HG03439 (cell line): ENCODE measurements at regions not wholly inside any gene's neighbourhood (a gene's known extent, or its start where the extent isn't known, plus 50 kb on each side); places are given as distances from the start of the nearest gene placed in this dataset.

Experiments
- ATAC-seq: cut with Tn5 transposase; IDR thresholded peaks from one replicate; pipeline ENCODE4 v1.9.1; 2021; ENCODE audit warnings: mild to moderate bottlenecking, moderate library complexity; ENCODE audit not compliant: unreplicated experiment

DNA sequence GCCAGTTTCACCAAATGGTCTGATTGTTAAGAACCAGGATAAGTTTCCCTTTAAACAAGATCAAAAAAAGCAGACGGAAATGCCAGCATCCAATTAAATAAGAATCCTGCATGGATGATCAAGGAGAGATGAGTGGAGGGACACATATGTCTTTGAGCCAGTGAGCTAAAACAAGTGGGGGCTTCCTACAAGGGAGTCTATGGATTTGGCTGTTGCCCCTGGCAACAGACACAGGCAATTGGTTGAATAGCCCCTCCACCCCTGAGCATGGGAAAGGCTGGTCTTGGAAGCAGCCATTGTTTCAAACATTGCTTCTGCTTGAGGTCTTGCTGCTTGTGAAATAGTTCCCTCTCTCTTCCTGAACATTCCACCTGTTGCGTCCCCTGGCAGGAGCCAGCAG is 374.7 kb upstream of the ERCC4 start:
- ATAC-seq: no peak

- ATAC-seq: no peak
Observed at GRCh38 chr16:13550254-13550653, 369.7 kb upstream of the ERCC4 start.

DNA sequence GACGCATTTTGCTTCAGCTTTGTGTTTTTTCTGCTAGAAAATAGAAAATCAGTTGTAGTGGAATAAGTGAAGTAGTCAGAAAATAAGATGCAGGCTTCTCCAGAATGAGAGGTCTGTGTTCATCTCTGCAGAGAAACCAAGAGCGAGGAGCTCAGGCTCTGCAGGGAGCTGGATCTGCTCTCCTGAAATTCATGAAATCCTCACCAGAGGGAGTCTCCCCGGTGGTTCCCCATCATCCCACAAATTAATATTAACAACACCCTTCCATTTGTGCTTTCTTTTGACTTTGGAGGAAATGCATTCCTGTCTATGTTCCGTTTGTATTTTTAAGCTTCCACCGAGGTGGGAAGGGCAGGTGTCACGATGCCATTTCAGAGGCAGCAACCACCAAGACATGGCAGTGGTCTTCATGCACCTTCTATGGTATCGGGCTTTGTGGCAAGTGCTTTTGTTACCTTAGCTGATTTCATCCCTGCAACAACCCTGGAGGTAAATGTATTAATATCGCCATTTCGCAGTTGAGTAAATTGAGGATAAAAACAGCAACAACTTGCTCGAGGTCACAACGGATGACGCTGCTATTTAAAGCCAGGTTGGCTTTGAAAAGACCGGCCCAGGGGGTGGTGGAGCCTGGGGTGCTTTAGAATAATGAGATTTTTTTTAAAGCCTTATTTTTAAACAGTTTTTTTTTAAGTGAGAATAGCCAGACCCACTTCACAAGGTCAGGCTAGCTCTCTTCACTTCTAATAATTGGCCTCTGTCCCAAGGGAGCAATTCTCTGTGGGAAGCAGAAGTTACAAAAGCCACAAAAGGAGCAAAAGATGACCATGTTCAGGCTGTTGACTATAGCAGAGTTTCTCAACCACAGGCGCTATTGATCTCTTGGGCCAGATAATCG is 367.6 kb upstream of the ERCC4 start:
- no peak for ATAC-seq

GRCh38 chr16:13552960-13553257 is 367.0 kb upstream of the ERCC4 start:
- no peak for ATAC-seq

DNA sequence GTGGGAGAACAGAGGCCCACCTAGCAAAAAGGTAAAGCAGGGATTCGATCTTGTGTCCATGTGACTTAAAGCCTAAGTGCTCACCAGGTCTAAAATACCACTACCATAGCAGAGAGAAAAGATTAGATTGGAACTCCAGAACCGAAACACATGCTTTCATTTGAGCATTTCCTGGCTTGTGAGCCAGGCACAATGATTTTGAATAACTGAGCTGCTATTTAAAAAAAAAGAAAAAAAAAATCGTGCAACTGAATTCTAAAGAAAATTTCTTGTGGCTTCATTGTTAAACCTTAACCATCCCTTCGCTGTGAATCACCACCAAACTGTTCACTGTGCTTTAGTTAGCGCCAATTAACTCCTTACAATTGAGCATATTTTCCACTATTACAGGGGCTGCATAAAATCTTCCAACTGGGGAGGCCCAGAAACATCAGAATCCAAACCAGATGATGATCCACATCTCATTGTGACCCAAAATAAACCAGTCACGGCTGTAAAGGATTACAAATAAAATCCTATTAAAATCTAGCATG is 366.4 kb upstream of the ERCC4 start:
- no peak for ATAC-seq

DNA sequence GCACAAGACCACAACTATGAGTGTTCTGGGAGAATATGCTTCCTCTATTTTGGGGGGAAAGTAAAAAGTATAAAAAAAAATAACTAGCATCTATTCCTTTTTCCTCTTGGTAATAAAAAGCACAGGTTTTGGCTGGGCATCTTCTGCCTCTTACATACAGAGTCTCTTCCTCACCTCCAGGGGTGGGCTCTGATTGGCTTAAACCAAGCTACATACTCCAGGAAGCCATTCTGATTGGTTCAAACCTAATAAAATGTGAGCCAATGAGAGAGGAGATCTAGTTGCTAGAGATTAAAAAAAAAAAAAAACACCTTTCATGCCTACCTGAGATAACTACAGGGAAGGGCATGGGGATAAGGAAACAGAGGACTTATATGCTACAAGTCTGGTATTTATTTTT is 365.9 kb upstream of the ERCC4 start:
- no peak for ATAC-seq

DNA sequence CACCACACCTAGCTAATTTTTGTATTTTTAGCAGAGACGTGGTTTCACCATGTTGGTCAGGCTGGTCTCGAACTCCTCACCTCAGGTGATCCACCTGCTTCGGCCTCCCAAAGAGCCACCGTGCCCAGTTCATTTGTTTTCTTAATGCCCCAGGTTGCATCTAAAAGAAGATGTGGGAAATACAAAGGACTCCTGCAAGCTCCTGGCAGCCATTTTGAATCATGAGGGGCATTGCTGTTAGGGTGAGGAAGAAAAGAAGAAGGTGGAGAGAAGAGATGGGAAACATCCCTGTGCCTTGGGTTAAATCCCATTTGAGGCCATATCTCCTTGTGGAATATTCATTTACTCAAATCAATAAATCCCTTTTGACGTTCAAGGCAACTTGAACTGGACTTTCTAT is 365.3 kb upstream of the ERCC4 start:
- no peak for ATAC-seq

DNA sequence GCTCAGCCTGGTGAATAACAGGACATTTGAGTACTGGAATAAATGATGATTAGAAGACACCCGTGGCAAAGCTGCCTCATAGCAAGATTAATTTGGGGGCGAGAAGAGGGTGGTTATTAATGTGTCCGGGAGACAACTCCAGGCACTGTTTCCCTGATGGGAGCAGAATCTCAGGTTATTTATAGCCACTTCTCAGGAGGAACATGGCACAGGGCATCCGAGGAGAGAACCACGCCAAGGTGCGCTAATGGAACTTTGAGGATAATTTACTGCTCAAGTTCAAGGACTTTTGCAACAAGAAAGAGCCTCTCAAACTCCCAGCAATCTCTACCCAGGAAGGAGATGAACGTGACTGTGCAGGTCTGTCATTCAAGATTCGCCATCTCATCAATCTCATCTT is 362.5 kb upstream of the ERCC4 start:
- ATAC-seq: no peak

GRCh38 chr16:13558752-13559151 is 361.2 kb upstream of the ERCC4 start:
- no peak for ATAC-seq

DNA sequence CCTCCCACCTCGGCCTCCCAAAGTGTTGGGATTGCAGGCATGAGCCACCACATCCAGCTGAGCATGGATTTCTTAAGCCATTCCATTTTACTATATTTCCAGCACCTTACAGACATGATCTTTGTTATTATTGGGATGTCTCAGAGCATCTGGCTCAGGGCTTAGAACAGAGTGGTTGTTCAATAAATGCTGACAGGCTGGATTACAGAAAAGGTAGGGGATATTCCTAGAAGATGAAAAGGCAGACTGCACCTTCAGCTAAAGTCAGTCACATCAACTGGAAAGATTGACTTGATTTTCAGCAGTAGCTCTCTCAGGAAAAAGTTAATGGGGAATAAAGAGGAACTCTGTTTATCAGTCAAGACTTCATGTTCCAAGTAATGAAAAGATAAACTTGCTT is 360.3 kb upstream of the ERCC4 start:
- ATAC-seq: no peak

DNA sequence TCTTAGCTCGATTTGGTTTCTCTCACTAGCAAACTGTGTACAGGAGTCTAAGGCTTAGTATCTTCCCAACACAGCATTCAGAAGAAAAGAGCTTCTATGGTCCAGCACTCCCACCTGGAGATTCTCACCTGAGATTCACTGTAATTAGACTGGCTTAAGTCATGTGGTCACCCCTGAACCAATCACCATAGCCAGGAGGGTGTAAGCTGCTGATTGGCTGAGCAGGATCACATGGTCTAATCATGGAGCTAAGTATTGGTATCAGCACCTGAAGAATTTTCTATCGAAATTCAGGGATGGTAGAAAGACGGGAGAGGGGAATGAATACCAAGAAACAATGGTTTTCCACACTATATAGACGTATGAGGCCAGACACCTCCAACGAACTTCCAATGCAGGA is 359.8 kb upstream of the ERCC4 start:
- no peak for ATAC-seq

- no peak for ATAC-seq
Observed at GRCh38 chr16:13561291-13562070, 358.5 kb upstream of the ERCC4 start.

GRCh38 chr16:13568803-13569202 is 351.2 kb upstream of the ERCC4 start:
- ATAC-seq: no peak

DNA sequence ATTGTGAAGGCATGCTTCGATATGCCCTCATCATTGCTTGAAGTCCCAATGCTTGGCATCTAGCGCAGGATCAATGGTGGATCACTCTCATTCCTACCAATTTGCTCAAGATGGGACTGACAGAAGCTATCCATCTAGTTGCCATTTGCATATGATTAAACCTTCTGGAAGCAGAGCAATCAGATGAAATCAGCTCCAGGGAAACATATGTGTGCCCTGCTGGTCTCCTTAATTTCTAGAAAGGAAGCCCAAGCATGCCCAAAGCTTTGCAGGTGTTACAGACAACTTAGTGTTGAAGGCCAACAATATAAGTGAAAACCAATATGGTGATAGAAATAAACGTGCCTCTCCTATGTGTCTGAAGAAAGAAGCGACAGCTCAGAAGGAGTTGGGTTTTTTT is 350.0 kb upstream of the ERCC4 start:
- no peak for ATAC-seq

GRCh38 chr16:13571036-13571435 is 348.9 kb upstream of the ERCC4 start:
- ATAC-seq: no peak

DNA sequence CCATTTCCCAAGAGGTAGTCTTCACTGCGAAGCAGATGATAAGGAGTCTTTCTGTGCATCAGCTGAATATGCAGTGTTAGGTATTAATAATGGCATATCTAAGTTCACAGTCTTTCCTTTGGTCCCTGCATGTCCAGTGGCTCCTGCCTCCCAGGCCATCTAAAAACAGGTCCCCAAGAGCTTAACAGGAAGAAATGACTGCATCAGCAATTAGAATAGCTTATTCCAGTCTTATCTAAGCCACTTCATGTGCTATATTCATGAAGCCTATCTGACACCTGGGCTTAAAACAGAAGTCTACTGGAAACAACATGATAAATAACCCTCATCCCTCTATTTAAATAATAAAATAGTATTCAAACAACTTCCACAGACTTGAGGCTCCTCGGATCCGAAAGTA is 346.1 kb upstream of the ERCC4 start:
- no peak for ATAC-seq

- ATAC-seq: no peak
Observed at GRCh38 chr16:13586051-13586450, 333.9 kb upstream of the ERCC4 start.

DNA sequence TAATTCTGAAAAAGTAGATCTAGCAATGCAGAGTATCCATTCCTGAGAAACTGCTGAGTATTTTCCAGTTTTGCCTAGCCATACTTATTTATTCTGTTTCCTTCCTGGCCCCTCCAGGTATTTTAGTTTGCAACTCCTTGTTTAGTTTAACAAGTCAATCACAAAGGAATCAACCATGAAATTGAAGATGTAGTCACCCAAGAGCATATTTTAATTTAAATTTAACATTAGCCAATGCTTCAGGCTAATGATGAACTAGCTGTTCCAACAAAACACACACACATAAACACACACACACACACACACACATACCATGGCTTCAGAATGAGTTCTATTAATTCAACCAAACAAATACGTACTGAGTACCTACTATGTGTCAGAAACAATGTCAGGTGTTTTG is 332.8 kb upstream of the ERCC4 start:
- no peak for ATAC-seq

DNA sequence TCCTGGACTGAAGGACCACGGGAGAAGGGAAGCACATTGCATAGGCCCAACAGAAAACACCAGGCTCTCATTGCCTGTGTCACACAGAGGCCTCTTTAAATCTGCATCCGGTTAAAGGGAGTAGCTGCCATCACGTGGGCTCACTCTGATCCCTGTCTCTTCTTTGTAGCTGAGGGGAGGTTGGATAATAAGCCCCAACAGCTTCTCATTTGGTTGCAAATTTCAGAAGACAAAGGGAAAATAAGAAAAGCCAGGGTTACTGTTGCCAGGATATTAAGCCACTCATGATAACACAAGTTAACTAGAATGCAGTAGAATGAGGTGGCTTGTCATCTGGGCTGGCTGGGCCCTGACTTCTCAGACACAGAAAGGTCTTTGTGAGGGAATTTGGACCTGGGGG is 325.1 kb upstream of the ERCC4 start:
- ATAC-seq: no peak

DNA sequence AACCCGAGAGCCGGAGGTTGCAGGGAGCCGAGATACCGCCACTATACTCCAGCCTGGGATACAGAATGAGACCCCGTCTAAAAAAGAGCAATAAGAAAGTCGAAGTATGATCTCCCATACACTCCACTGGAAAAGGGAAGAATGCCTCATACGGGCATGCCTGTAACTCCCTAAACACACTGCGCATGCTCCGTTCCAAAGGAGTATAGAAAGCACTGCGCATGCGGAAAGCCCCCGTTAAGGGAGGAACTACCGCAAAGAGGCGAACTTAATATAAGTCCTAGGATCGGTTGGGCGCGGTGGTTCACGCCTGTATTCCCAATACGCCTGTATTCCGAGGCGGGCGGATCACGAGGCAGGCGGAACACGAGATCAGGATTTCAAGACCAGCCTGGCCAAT is 313.1 kb upstream of the ERCC4 start:
- no peak for ATAC-seq

DNA sequence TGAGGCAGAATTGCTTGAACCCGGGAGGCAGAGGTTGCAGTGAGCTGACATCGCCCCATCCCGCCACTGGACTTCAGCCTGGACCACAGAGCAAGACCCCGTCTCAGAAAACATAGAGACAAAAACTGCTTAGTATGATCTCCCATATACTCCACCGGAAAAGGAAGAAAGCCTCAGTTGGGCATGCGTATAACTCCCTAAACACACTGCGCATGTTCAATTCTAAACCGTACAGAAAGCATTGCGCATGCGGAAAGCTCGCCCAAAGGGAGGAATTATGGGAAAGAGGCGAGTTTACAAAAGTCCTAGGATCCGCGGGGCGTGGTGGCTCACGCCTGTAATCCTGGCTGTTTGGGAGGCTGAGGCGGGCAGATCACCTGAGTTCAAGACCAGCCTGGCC is 312.7 kb upstream of the ERCC4 start:
- ATAC-seq: no peak

DNA sequence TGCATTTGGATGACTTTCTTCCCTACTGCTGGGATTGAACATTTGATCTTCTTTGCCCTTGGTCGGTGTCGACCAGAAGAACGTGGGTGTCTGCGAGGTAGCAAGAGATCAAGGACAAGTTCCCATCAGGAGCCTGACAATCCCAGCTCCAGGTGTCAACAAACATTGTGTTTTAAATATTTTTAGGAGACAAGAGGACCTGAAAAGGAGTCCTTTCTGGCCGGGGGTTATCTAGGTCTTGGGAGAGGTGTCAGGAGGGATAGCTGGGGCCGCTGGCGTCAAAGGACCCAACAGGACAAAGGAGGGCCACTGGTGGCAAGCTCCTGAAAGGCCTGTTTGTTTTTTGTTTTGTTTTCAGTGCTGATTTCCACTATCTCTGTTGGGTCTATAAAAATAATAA is 308.4 kb upstream of the ERCC4 start:
- ATAC-seq: no peak
